ENCODE measurements at regions not wholly inside any gene's neighbourhood (a gene's known extent, or its start where the extent isn't known, plus 50 kb on each side); places are given as distances from the start of the nearest gene placed in this dataset.

- TF ChIP-seq EZH2 (IDR thresholded peaks at IDR 0.05; ENCODE audit: low read length, missing control alignments) = no peak
- no peak for TF ChIP-seq CTCF (conservative IDR thresholded peaks at IDR 0.05 in 1 of 2, IDR thresholded peaks at IDR 0.05 in 1 of 2; ENCODE audit: low read depth in 1 of 2, low read length in 2 of 2)
These were observed 65.9 kb downstream of the KCNRG start for GRCh38 chr13:50080911-50081678.

Measured in fibroblast of lung (primary cell).